GM21526 (cell line): ENCODE measurements at regions not wholly inside any gene's neighbourhood (a gene's known extent, or its start where the extent isn't known, plus 50 kb on each side); places are given as distances from the start of the nearest gene placed in this dataset.

Experiments
- ATAC-seq: cut with Tn5 transposase; IDR thresholded peaks from one replicate; pipeline ENCODE4 v1.9.1; 2021; ENCODE audit warnings: moderate library complexity; ENCODE audit not compliant: unreplicated experiment, low FRiP score

- no peak for ATAC-seq
Observed at GRCh38 chr7:33806298-33807154, 98.8 kb upstream of the BMPER start.

GRCh38 chr7:33807155-33807530, 98.2 kb upstream of the BMPER start:
- ATAC-seq, result no peak

GRCh38 chr7:33807779-33808482, 97.4 kb upstream of the BMPER start:
- ATAC-seq, result peak; percentile 52

- no peak for ATAC-seq
Observed at GRCh38 chr7:33809228-33809627, 96.1 kb upstream of the BMPER start.

- ATAC-seq, result no peak
Observed at GRCh38 chr7:33810356-33810755, 95.0 kb upstream of the BMPER start.

GRCh38 chr7:33813331-33813730, 92.0 kb upstream of the BMPER start:
- ATAC-seq, result no peak

- ATAC-seq, result no peak
Observed at GRCh38 chr7:33814400-33814799, 90.9 kb upstream of the BMPER start.

GRCh38 chr7:33814936-33815335, 90.4 kb upstream of the BMPER start:
- ATAC-seq, result no peak

GRCh38 chr7:33815336-33815735, 90.0 kb upstream of the BMPER start:
- no peak for ATAC-seq

- no peak for ATAC-seq
Observed at GRCh38 chr7:33816106-33816505, 89.2 kb upstream of the BMPER start.

- ATAC-seq, result no peak
Observed at GRCh38 chr7:33819658-33820057, 85.7 kb upstream of the BMPER start.

- no peak for ATAC-seq
Observed at GRCh38 chr7:33820206-33820605, 85.1 kb upstream of the BMPER start.

- ATAC-seq, result no peak
Observed at GRCh38 chr7:33821970-33822369, 83.4 kb upstream of the BMPER start.

- no peak for ATAC-seq
Observed at GRCh38 chr7:33823913-33824312, 81.4 kb upstream of the BMPER start.

- ATAC-seq, result no peak
Observed at GRCh38 chr7:33824911-33825459, 80.4 kb upstream of the BMPER start.

GRCh38 chr7:33825644-33826043, 79.7 kb upstream of the BMPER start:
- no peak for ATAC-seq

- ATAC-seq, result no peak
Observed at GRCh38 chr7:33829536-33829935, 75.8 kb upstream of the BMPER start.

GRCh38 chr7:33831389-33832141, 73.8 kb upstream of the BMPER start:
- ATAC-seq, result no peak

- ATAC-seq, result no peak
Observed at GRCh38 chr7:33832271-33832721, 73.0 kb upstream of the BMPER start.

- no peak for ATAC-seq
Observed at GRCh38 chr7:33836797-33837355, 68.5 kb upstream of the BMPER start.
